ENCODE measurements at regions not wholly inside any gene's neighbourhood (a gene's known extent, or its start where the extent isn't known, plus 50 kb on each side); places are given as distances from the start of the nearest gene placed in this dataset.
"Not testable (repeated sequence)": the region's sequence is repeated elsewhere in the genome, so short reads cannot be mapped to it uniquely, and the experiment has no call there.

DNA sequence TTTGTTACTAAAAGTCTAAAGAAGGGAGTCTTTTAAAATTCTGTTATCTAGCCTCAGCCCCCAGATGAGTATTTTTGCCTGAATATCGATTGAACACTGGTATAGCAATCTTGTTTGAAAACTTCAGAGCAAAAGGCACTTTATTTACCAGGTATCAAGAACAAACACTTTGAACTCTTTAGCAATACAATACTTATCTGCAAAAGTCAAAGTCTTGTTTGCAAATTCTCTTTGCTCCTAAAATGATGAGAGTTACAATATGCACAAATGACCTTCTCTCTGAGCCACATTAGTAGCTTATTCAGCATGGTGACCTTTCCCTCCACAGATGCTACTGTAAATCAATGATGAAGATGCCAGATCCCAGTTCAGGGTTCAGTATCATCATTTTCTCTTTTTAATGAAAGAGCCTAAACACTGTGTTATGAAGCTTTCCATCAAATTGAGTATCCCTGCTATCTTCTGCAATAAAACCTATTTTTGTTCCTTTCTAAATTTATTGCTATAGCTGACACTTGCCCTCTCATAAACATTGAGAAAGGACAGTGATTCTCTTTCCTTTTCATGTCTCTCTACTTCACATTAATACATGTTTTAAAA is 752.7 kb upstream of the MGAT4C start:
- Histone ChIP-seq H3K9ac (ENCODE audit: low read length in 2 of 2) (no peak overlapping the region), H3K9me3 (ENCODE audit: control insufficient read depth in 2 of 2, low read length in 2 of 2) (no peaks in the 10 kb centered on the region), H3K4me3 (ENCODE audit: low read length in 2 of 2) (no peak overlapping the region), H3K27ac (ENCODE audit: low read length) (no peak overlapping the region), H3K27me3 (ENCODE audit: control insufficient read depth in 1 of 2, insufficient read depth in 2 of 2, low read length in 2 of 2) (no peaks in the 10 kb centered on the region), H3K4me1 (ENCODE audit: control insufficient read depth, insufficient read depth, low read length) (no peaks in the 10 kb centered on the region), H3K36me3 (ENCODE audit: control insufficient read depth in 2 of 2, insufficient read depth in 2 of 2, low read length in 2 of 2) (no peaks in the 10 kb centered on the region)

GRCh38 chr12:87001102-87001501 is 744.9 kb upstream of the MGAT4C start:
- Histone ChIP-seq H3K4me1 (ENCODE audit: control insufficient read depth, insufficient read depth, low read length) (no peaks in the 10 kb centered on the region), H3K36me3 (ENCODE audit: control insufficient read depth in 2 of 2, insufficient read depth in 2 of 2, low read length in 2 of 2) (no peaks in the 10 kb centered on the region), H3K9ac (ENCODE audit: low read length in 2 of 2) (no peak overlapping the region), H3K9me3 (ENCODE audit: control insufficient read depth in 2 of 2, low read length in 2 of 2) (peaks cover 0 to 2% of the 10 kb centered on the region in 2 donors), H3K27ac (ENCODE audit: low read length) (no peak overlapping the region), H3K4me3 (ENCODE audit: low read length in 2 of 2) (no peak overlapping the region), H3K27me3 (ENCODE audit: control insufficient read depth in 1 of 2, insufficient read depth in 2 of 2, low read length in 2 of 2) (no peaks in the 10 kb centered on the region)

GRCh38 chr12:86985298-86985697 is 729.1 kb upstream of the MGAT4C start:
- Histone ChIP-seq H3K4me1 (ENCODE audit: control insufficient read depth, insufficient read depth, low read length) (no peaks in the 10 kb centered on the region), H3K9ac (ENCODE audit: low read length in 2 of 2) (no peak overlapping the region), H3K36me3 (ENCODE audit: control insufficient read depth in 2 of 2, insufficient read depth in 2 of 2, low read length in 2 of 2) (no peaks in the 10 kb centered on the region), H3K27ac (ENCODE audit: low read length) (no peak overlapping the region), H3K9me3 (ENCODE audit: control insufficient read depth in 2 of 2, low read length in 2 of 2) (no peaks in the 10 kb centered on the region), H3K4me3 (ENCODE audit: low read length in 2 of 2) (no peak overlapping the region), H3K27me3 (ENCODE audit: control insufficient read depth in 1 of 2, insufficient read depth in 2 of 2, low read length in 2 of 2) (no peaks in the 10 kb centered on the region)

DNA sequence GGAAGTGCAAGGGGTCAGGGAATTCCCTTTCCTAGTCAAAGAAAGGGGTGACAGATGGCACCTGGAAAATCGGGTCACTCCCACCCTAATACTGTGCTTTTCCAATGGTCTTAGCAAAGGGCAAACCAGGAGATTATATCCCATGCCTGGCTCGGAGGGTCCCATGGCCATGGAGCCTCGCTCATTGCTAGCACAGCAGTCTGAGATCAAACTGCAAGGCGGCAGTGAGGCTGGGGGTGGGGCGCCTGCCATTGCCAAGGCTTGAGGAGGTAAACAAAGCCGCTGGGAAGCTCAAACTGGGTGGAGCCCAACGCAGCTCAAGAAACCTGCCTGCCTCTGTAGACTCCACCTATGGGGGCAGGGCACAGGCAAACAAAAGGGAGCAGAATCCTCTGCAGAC is 714.4 kb upstream of the MGAT4C start:
- H3K27me3 ChIP-seq (ENCODE audit: control insufficient read depth in 1 of 2, insufficient read depth in 2 of 2, low read length in 2 of 2); H3K36me3 ChIP-seq (ENCODE audit: control insufficient read depth in 2 of 2, insufficient read depth in 2 of 2, low read length in 2 of 2); H3K9me3 ChIP-seq (ENCODE audit: control insufficient read depth in 2 of 2, low read length in 2 of 2); H3K27ac ChIP-seq (ENCODE audit: low read length); H3K4me1 ChIP-seq (ENCODE audit: control insufficient read depth, insufficient read depth, low read length); H3K4me3 ChIP-seq (ENCODE audit: low read length in 2 of 2); H3K9ac ChIP-seq (ENCODE audit: low read length in 2 of 2): not testable (repeated sequence)

GRCh38 chr12:86959766-86960458 is 703.7 kb upstream of the MGAT4C start:
- Histone ChIP-seq H3K9me3 (ENCODE audit: control insufficient read depth in 2 of 2, low read length in 2 of 2) (no peaks in the 10 kb centered on the region), H3K36me3 (ENCODE audit: control insufficient read depth in 2 of 2, insufficient read depth in 2 of 2, low read length in 2 of 2) (no peaks in the 10 kb centered on the region), H3K4me3 (ENCODE audit: low read length in 2 of 2) (no peak overlapping the region), H3K9ac (ENCODE audit: low read length in 2 of 2) (no peak overlapping the region), H3K27me3 (ENCODE audit: control insufficient read depth in 1 of 2, insufficient read depth in 2 of 2, low read length in 2 of 2) (no peaks in the 10 kb centered on the region), H3K27ac (ENCODE audit: low read length) (no peak overlapping the region), H3K4me1 (ENCODE audit: control insufficient read depth, insufficient read depth, low read length) (no peaks in the 10 kb centered on the region)

DNA sequence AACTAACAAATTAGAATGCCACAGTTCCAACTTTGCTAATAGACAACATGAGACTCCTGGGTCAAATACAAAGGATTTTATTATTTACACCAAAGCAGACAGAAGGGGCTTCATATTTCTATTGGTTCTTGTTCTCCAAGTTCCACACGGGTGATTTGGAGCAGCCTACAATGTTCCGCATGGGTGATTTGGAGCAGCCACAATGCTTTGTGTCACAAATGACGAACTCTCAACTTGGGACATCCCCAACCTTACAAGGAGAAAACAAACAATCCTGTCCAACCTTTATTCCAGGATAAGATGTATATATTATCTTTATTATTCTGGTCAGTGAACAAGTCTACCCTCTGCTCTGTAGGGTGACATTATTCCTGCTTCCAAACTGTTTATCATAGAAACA is 694.3 kb upstream of the MGAT4C start:
- Histone ChIP-seq H3K9me3 (ENCODE audit: control insufficient read depth in 2 of 2, low read length in 2 of 2) (no peaks in the 10 kb centered on the region), H3K27me3 (ENCODE audit: control insufficient read depth in 1 of 2, insufficient read depth in 2 of 2, low read length in 2 of 2) (no peaks in the 10 kb centered on the region), H3K4me1 (ENCODE audit: control insufficient read depth, insufficient read depth, low read length) (no peaks in the 10 kb centered on the region), H3K4me3 (ENCODE audit: low read length in 2 of 2) (no peak overlapping the region), H3K9ac (ENCODE audit: low read length in 2 of 2) (no peak overlapping the region), H3K27ac (ENCODE audit: low read length) (no peak overlapping the region), H3K36me3 (ENCODE audit: control insufficient read depth in 2 of 2, insufficient read depth in 2 of 2, low read length in 2 of 2) (no peaks in the 10 kb centered on the region)

DNA sequence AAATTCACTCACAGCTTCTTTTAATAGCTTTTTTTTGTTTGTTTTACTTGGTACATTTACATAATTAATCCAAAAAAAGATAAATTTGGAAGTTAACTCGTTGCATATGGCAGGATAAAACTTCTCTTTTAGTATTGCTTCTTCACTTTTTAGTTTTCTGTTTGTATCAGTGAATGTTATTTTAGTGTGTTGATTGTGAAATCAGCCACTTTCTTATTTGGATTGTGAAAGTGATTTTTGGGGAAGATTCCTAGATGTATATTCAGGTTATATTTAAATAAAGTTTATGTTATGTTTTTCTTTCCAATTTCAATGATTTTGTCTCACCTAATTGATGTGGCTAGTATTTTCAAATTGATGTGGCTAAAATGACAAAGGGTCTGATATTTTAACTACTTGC is 693.9 kb upstream of the MGAT4C start:
- H3K9ac ChIP-seq (ENCODE audit: low read length in 2 of 2): no peak overlapping the region
- no peak overlapping the region for H3K27ac ChIP-seq (ENCODE audit: low read length)
- H3K27me3 ChIP-seq (ENCODE audit: control insufficient read depth in 1 of 2, insufficient read depth in 2 of 2, low read length in 2 of 2): no peaks in the 10 kb centered on the region
- H3K36me3 ChIP-seq (ENCODE audit: control insufficient read depth in 2 of 2, insufficient read depth in 2 of 2, low read length in 2 of 2): no peaks in the 10 kb centered on the region
- no peak overlapping the region for H3K4me3 ChIP-seq (ENCODE audit: low read length in 2 of 2)
- H3K9me3 ChIP-seq (ENCODE audit: control insufficient read depth in 2 of 2, low read length in 2 of 2): no peaks in the 10 kb centered on the region
- no peaks in the 10 kb centered on the region for H3K4me1 ChIP-seq (ENCODE audit: control insufficient read depth, insufficient read depth, low read length)

GRCh38 chr12:86948851-86949250 is 692.7 kb upstream of the MGAT4C start:
- H3K9ac ChIP-seq (ENCODE audit: low read length in 2 of 2): no peak overlapping the region
- no peaks in the 10 kb centered on the region for H3K4me1 ChIP-seq (ENCODE audit: control insufficient read depth, insufficient read depth, low read length)
- H3K27me3 ChIP-seq (ENCODE audit: control insufficient read depth in 1 of 2, insufficient read depth in 2 of 2, low read length in 2 of 2): no peaks in the 10 kb centered on the region
- H3K36me3 ChIP-seq (ENCODE audit: control insufficient read depth in 2 of 2, insufficient read depth in 2 of 2, low read length in 2 of 2): no peaks in the 10 kb centered on the region
- no peaks in the 10 kb centered on the region for H3K9me3 ChIP-seq (ENCODE audit: control insufficient read depth in 2 of 2, low read length in 2 of 2)
- no peak overlapping the region for H3K27ac ChIP-seq (ENCODE audit: low read length)
- H3K4me3 ChIP-seq (ENCODE audit: low read length in 2 of 2): no peak overlapping the region

GRCh38 chr12:86945685-86946196 is 689.5 kb upstream of the MGAT4C start:
- no peak overlapping the region for H3K27ac ChIP-seq (ENCODE audit: low read length)
- no peaks in the 10 kb centered on the region for H3K27me3 ChIP-seq (ENCODE audit: control insufficient read depth in 1 of 2, insufficient read depth in 2 of 2, low read length in 2 of 2)
- no peak overlapping the region for H3K9ac ChIP-seq (ENCODE audit: low read length in 2 of 2)
- no peak overlapping the region for H3K4me3 ChIP-seq (ENCODE audit: low read length in 2 of 2)
- no peaks in the 10 kb centered on the region for H3K4me1 ChIP-seq (ENCODE audit: control insufficient read depth, insufficient read depth, low read length)
- no peaks in the 10 kb centered on the region for H3K9me3 ChIP-seq (ENCODE audit: control insufficient read depth in 2 of 2, low read length in 2 of 2)
- no peaks in the 10 kb centered on the region for H3K36me3 ChIP-seq (ENCODE audit: control insufficient read depth in 2 of 2, insufficient read depth in 2 of 2, low read length in 2 of 2)

- not testable (repeated sequence) for H3K9ac ChIP-seq (ENCODE audit: low read length in 2 of 2); H3K4me1 ChIP-seq (ENCODE audit: control insufficient read depth, insufficient read depth, low read length)
Measured at GRCh38 chr12:86944197-86944819, 688.1 kb upstream of the MGAT4C start.

DNA sequence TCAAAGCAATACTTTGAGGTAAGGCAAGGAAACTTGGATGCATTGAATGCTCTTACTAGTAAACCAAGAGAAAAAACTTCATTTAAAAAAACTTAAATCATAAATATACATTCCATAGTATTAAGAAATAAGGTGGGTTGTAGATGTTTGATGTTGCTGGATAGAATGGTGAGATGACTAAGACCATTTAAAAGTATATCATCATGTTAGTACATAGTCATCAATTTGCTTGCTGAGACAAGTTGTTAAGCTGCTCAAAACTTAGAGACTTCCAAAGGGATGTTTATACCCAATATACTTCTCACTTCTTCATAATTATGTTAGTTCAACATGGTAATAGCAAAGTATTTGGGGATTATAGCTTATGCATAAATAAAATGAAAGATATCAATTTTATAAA is 675.5 kb upstream of the MGAT4C start:
- Histone ChIP-seq H3K36me3 (ENCODE audit: control insufficient read depth in 2 of 2, insufficient read depth in 2 of 2, low read length in 2 of 2) (no peaks in the 10 kb centered on the region), H3K27me3 (ENCODE audit: control insufficient read depth in 1 of 2, insufficient read depth in 2 of 2, low read length in 2 of 2) (no peaks in the 10 kb centered on the region), H3K4me3 (ENCODE audit: low read length in 2 of 2) (no peak overlapping the region), H3K27ac (ENCODE audit: low read length) (no peak overlapping the region), H3K9ac (ENCODE audit: low read length in 2 of 2) (no peak overlapping the region), H3K4me1 (ENCODE audit: control insufficient read depth, insufficient read depth, low read length) (no peaks in the 10 kb centered on the region), H3K9me3 (ENCODE audit: control insufficient read depth in 2 of 2, low read length in 2 of 2) (no peaks in the 10 kb centered on the region)

More at GRCh38 chr12:86944197-86944819, 688.1 kb upstream of the MGAT4C start:
- H3K9me3 ChIP-seq (ENCODE audit: control insufficient read depth in 2 of 2, low read length in 2 of 2); H3K4me3 ChIP-seq (ENCODE audit: low read length in 2 of 2); H3K27me3 ChIP-seq (ENCODE audit: control insufficient read depth in 1 of 2, insufficient read depth in 2 of 2, low read length in 2 of 2); H3K36me3 ChIP-seq (ENCODE audit: control insufficient read depth in 2 of 2, insufficient read depth in 2 of 2, low read length in 2 of 2); H3K27ac ChIP-seq (ENCODE audit: low read length): not testable (repeated sequence)

All from stomach smooth muscle (tissue), 2 donors.